LHCN-M2 (cell line): ENCODE measurements at regions not wholly inside any gene's neighbourhood (a gene's known extent, or its start where the extent isn't known, plus 50 kb on each side); places are given as distances from the start of the nearest gene placed in this dataset.

Source experiments
- DNase-seq: peaks from one replicate; pipeline ENCODE4 v3.0.0-alpha.2; 2012; ENCODE audit warnings: low read depth

DNA sequence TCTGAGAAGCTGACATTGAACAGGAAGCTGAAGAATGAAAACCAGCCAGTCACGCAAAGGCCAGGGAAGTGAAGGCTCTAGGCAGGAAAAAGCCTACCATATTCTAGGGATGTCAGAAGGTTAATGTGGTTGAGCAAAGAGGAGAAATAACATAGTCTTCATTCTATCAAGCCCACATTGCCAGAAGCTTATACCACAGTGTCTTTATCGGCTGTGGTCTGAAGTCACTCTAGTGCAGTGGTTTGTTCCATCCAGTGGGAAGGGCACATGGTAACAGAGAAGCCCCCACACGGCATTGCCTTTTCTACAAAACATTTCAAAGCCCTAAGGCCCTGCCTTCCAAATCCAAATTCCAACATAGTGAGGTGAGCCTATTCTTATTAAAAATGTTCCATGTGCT is 311.3 kb downstream of the TNS1 start:
- no peak for DNase-seq

DNA sequence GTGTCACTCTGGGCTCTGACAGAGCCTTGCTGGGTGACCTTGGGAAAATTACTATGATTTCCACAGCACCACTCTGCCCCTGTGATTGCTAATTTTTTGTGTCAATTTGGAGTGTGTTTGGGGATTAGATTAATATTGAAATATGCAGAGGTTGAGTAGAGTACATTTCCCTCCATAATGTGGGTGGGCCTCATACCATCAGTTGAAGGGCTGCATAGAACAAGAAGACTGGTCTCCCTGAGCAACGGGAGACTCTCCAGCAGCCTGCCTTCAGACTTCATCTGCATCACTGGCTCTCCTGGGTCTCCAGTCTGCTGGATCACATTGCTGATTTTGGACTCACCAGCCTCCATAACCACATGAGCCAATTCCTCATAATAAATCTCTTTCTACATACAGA is 313.7 kb downstream of the TNS1 start:
- DNase-seq, result no peak

- no peak for DNase-seq
Observed at GRCh38 chr2:217688494-217688893, 314.3 kb downstream of the TNS1 start.

GRCh38 chr2:217687771-217688170 is 315.0 kb downstream of the TNS1 start:
- DNase-seq, result no peak

GRCh38 chr2:217685255-217685605 is 317.6 kb downstream of the TNS1 start:
- peak; percentile 91 for DNase-seq

GRCh38 chr2:217684431-217685254 is 318.2 kb downstream of the TNS1 start:
- DNase-seq, result no peak

- no peak for DNase-seq
Observed at GRCh38 chr2:217683106-217683870, 319.5 kb downstream of the TNS1 start.

GRCh38 chr2:217681791-217682190 is 321.0 kb downstream of the TNS1 start:
- no peak for DNase-seq

GRCh38 chr2:217680381-217680780 is 322.4 kb downstream of the TNS1 start:
- no peak for DNase-seq

- DNase-seq, result no peak
Observed at GRCh38 chr2:217673627-217674026, 329.2 kb downstream of the TNS1 start.

- no peak for DNase-seq
Observed at GRCh38 chr2:217672472-217672871, 330.3 kb downstream of the TNS1 start.

DNA sequence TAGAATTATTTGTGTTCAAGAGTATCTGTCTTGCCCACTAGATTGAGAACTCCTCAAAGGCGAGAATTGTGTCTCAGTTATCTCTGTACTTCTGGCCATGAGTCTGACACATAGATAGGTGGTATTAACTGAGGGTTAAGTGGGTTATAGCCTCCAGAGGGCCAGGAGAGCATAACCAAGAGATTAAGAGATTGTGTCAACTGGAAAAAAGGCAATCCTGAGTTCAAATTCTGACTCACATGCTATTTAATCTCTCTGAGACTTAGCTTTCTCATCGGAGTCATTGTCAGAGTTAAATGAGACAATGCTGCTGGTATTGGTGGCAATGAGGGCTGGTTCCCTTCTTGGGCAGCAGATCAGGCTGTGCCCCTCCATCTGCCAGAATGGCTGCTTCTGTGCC is 330.9 kb downstream of the TNS1 start:
- no peak for DNase-seq

- DNase-seq, result no peak
Observed at GRCh38 chr2:217671075-217671474, 331.7 kb downstream of the TNS1 start.

DNA sequence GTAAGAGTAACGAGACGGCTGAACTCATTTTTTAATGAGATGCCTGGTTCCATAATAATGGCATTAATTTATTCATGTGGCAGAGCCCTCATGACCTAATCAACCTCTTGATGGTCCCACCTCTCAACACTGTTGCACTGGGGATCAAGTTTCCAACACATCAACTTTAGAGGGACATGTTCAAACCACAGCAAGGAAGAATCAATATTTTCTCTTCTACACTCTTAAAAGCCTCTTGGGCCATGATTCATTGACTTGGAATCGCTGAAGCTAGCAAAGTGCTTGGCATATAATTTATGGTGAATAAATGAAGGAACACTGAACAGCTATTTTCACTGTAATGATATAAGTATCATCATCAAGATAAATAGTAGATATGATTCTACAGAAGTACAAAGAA is 333.0 kb downstream of the TNS1 start:
- DNase-seq, result no peak

- DNase-seq, result no peak
Observed at GRCh38 chr2:217667512-217667911, 335.3 kb downstream of the TNS1 start.

DNA sequence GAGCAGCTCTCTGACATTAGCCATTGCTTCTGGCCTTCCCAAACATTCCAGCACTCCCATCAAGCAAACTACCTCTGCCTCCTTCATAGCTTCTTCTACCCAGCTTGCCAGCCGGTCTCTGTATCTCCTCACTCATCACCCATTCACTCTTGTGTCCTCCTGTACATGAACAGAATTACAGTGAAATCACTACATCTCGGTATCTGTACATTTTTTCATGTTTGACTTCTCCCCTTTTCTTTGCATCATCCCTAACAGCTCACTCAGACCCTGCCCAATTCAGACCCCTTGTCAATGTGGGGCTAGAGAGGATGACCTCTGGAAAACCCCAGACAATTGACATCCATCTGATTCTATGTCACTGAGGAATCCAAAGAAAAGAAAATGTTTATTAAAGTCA is 335.8 kb downstream of the TNS1 start:
- DNase-seq, result no peak

GRCh38 chr2:217666338-217666737 is 336.5 kb downstream of the TNS1 start:
- no peak for DNase-seq

DNA sequence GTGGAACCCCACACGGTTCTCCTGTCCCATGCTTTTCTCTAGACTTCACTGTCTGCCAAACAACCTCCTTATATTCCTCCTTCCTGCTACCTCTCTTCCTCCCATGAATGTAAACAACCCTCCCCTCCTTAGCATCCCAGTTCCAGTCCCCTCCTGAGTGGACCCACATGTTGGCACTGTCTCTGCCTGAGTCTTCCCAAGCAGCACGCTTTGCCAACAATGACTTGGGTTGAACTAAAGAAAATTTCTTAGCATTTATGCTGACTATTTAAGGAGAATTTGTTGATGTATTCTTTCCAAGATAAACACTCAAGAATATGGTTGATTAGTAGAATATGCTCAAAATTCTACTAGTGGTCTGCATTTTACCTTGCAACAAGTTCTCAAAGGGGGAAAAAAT is 338.0 kb downstream of the TNS1 start:
- no peak for DNase-seq

- no peak for DNase-seq
Observed at GRCh38 chr2:217662984-217663602, 339.7 kb downstream of the TNS1 start.

DNA sequence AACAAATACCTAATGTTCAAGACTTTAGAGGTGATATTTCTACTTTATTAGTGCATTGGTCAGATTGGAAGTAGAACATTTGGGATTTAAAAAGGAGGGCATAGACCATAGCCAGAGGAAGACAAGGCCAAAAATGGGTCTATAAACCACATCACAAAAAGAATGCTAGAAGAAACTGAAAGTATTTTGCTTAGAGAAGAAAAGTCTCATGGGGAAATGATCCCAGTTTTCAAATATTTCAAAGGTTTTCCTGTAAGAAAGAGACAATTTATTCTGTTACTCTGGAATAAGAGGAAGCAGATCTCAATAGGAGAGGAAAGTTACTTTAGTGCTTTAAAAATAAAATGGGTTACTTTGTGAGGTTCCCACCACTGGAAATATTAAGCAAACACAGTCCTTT is 341.4 kb downstream of the TNS1 start:
- DNase-seq, result no peak

- no peak for DNase-seq
Observed at GRCh38 chr2:217660423-217660822, 342.4 kb downstream of the TNS1 start.

GRCh38 chr2:217658806-217659205 is 344.0 kb downstream of the TNS1 start:
- DNase-seq, result peak; percentile 20

DNA sequence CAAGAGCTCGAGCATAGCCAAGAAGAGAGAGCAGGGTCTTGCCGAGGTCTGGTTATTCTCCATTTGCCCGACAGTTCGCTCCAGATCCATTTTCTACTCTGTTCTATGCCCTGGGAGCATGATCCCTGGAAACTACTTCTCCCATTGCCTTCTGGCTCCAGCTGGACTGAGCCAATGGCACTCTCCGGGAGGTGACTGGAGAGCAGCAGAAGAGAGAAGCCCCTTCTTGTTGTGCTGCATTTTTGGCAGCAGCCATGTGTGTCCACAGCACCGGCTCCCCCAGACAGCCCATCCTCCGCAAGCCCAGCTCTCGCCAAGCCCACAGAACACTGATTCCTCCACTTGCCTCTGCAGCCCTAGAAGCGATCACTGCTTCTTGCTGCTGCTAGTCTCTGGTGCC is 345.5 kb downstream of the TNS1 start:
- DNase-seq, result no peak
